Uterus (tissue), 2 donors: ENCODE measurements at regions not wholly inside any gene's neighbourhood (a gene's known extent, or its start where the extent isn't known, plus 50 kb on each side); places are given as distances from the start of the nearest gene placed in this dataset.

Source experiments
- CTCF ChIP-seq, 4 experiments: fragments of 200-600 bp in 2 of 4; fragments of 450-650 bp in 2 of 4; sonication (generic) in 2 of 4; IDR thresholded peaks; one replicate each; pipeline ENCODE4 v1.5.1; 2016 to 2019; ENCODE audit warnings: antibody characterized with exemption in 4 of 4, mild to moderate bottlenecking in 2 of 4, moderate library complexity in 1 of 4
- POLR2A ChIP-seq, 2 donors: fragments of 450-650 bp; IDR thresholded peaks; one replicate each; pipeline ENCODE4 v1.6.1; 2016; ENCODE audit warnings: antibody characterized with exemption in 2 of 2, mild to moderate bottlenecking in 1 of 2, moderate library complexity in 1 of 2

DNA sequence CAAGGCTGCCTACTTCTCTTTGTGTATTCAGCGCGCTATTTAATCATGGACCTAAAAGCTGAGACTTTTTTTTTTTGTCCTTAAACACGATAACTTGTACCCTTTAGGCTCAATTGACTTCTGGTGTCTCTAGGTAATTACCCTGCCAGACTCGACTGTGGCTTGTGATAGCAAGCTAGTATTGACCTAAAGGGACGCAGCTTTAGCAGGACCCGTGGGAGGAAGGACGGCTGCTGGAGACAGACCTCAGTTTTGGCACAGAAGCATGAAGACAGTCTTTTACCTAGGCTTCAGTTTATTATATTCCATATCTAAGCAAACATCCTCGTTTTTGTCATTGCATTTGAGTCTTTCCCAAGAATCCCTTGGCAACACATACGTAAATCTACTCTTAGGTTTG lies 115.3 kb downstream of the SMC2 start:
- TF ChIP-seq CTCF (IDR thresholded peaks at IDR 0.05): no peak
- no peak for TF ChIP-seq POLR2A (IDR thresholded peaks at IDR 0.05)
